DND-41 (cell line): ENCODE measurements at regions not wholly inside any gene's neighbourhood (a gene's known extent, or its start where the extent isn't known, plus 50 kb on each side); places are given as distances from the start of the nearest gene placed in this dataset.

ENCODE experiments used
- ATAC-seq: fragments of 200-7000 bp; cut with Tn5 transposase; 3 replicates; pipeline ENCODE4 v1.9.1; 2021; ENCODE audit warnings: low read depth; ENCODE audit not compliant: insufficient read depth
- DNase-seq: peaks from one replicate; pipeline ENCODE4 v3.0.0-alpha.2; 2020
- H2AFZ ChIP-seq: 2 replicates; pipeline ENCODE4 v1.6.0; 2012; ENCODE audit warnings: low read depth, low read length
- H3K27ac ChIP-seq: 2 replicates; pipeline ENCODE4 v1.5.1; 2012; ENCODE audit warnings: low read length, inconsistent platforms
- H3K27me3 ChIP-seq: fragments of 200-600 bp; sonication (generic); 2 replicates; pipeline ENCODE4 v1.6.0; 2012; ENCODE audit warnings: low read length, mild to moderate bottlenecking, inconsistent platforms; ENCODE audit not compliant: insufficient read depth, poor library complexity
- H3K36me3 ChIP-seq: 2 replicates; pipeline ENCODE4 v1.5.1; 2012; ENCODE audit warnings: low read length, inconsistent platforms; ENCODE audit not compliant: insufficient read depth
- H3K4me1 ChIP-seq: 2 replicates; pipeline ENCODE4 v1.5.1; 2012; ENCODE audit warnings: mild to moderate bottlenecking, low read length; ENCODE audit not compliant: insufficient read depth
- H3K4me2 ChIP-seq: 2 replicates; pipeline ENCODE4 v1.6.0; 2012; ENCODE audit warnings: mild to moderate bottlenecking, moderate library complexity, low read length, inconsistent platforms; ENCODE audit not compliant: insufficient read depth
- H3K4me3 ChIP-seq, 2 experiments: fragments of 200-600 bp in 1 of 2; shearing (Covaris generic) in 1 of 2; 2 replicates each; pipeline ENCODE4 v1.5.1; 2012 to 2016; ENCODE audit warnings: inconsistent platforms in 2 of 2, low read length in 2 of 2, mild to moderate bottlenecking in 2 of 2, low read depth in 1 of 2, moderate library complexity in 1 of 2
- H3K79me2 ChIP-seq: 2 replicates; pipeline ENCODE4 v1.6.0; 2012; ENCODE audit warnings: low read length, inconsistent platforms; ENCODE audit not compliant: insufficient read depth
- H3K9ac ChIP-seq: 2 replicates; pipeline ENCODE4 v1.6.0; 2012; ENCODE audit warnings: low read depth, mild to moderate bottlenecking, inconsistent platforms, low read length, moderate library complexity
- H3K9me3 ChIP-seq: 2 replicates; pipeline ENCODE4 v1.5.1; 2012; ENCODE audit warnings: low read length, moderate library complexity, mild to moderate bottlenecking, inconsistent platforms; ENCODE audit not compliant: insufficient read depth, severe bottlenecking
- H4K20me1 ChIP-seq: 2 replicates; pipeline ENCODE4 v1.6.0; 2012; ENCODE audit warnings: low read length; ENCODE audit not compliant: insufficient read depth
- CTCF ChIP-seq: IDR thresholded peaks from 2 replicates; pipeline ENCODE4 v1.5.1; 2012; ENCODE audit warnings: borderline replicate concordance, low read length, moderate library complexity, mild to moderate bottlenecking; ENCODE audit not compliant: poor library complexity, severe bottlenecking; ENCODE audit errors: extremely low read depth
- EZH2 ChIP-seq: IDR thresholded peaks from 3 replicates; pipeline ENCODE4 v1.6.1; 2012; ENCODE audit warnings: borderline replicate concordance, low read depth, mild to moderate bottlenecking, moderate library complexity, low read length, inconsistent platforms; ENCODE audit not compliant: severe bottlenecking

DNA sequence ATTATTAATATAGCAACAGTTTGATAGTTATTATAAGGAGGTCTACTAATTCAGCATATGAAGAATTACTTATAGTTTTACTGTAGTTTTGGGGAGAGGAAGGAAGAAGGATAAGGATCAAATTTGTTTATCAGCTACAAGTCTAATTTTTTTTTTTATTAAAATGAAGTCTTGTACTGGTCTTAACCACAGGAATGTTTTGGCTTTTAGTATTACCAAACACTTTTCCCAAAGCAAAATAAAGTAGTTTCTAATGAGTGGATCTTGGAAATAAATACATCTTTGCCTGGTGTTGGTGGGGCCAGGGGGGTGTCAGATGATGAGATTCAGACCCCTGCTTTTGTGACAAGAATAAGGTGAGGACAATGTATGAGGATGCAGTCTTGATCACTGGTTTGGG, 57.2 kb upstream of the ZDHHC17 start:
- H3K9ac ChIP-seq = no peak overlapping the region
- H3K27ac ChIP-seq = no peak overlapping the region
- no peak overlapping the region for H3K4me2 ChIP-seq
- peaks cover 3% of the 10 kb centered on the region for H3K4me1 ChIP-seq
- no peaks in the 10 kb centered on the region for H3K79me2 ChIP-seq
- no peak overlapping the region for H2AFZ ChIP-seq
- H3K27me3 ChIP-seq = peaks cover 3% of the 10 kb centered on the region
- no peak for ATAC-seq
- no peak for DNase-seq
- no peaks in the 10 kb centered on the region for H3K9me3 ChIP-seq
- no peaks in the 10 kb centered on the region for H4K20me1 ChIP-seq
- H3K4me3 ChIP-seq = no peak overlapping the region
- TF ChIP-seq EZH2 (no peak), CTCF (no peak)
- H3K36me3 ChIP-seq = no peaks in the 10 kb centered on the region

- H3K4me2 ChIP-seq = no peak overlapping the region
- no peaks in the 10 kb centered on the region for H3K79me2 ChIP-seq
- no peak overlapping the region for H3K27ac ChIP-seq
- no peaks in the 10 kb centered on the region for H4K20me1 ChIP-seq
- H3K27me3 ChIP-seq = no peaks in the 10 kb centered on the region
- ATAC-seq (no peak), DNase-seq (no peak)
- no peak overlapping the region for H2AFZ ChIP-seq
- H3K36me3 ChIP-seq = no peaks in the 10 kb centered on the region
- H3K9ac ChIP-seq = no peak overlapping the region
- H3K4me3 ChIP-seq = no peak overlapping the region
- no peak for TF ChIP-seq CTCF
- no peak for TF ChIP-seq EZH2
- H3K4me1 ChIP-seq = peaks cover 3% of the 10 kb centered on the region
- no peaks in the 10 kb centered on the region for H3K9me3 ChIP-seq
Measured at GRCh38 chr12:76707772-76708171, 56.1 kb upstream of the ZDHHC17 start.

DNA sequence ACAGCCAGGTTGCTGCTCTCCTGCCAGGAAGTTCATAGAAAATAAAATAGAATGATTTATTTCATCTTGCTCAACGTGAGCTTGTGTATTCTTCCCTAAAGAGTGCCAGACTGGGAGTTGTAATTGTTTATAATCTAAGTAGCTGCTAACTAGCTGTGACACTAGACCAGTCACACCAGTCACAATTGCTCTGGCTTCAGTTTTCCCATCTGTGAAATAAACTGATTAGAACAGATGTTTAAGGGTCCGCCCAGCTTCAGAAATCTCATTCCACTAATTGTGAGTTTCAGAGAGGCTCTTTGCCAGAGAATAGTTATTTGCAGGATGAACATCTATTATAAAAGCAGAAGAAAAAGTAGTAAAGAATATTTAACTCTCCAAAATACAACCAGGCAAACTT, 55.6 kb upstream of the ZDHHC17 start:
- Histone ChIP-seq H3K27ac (no peak overlapping the region), H3K9ac (no peak overlapping the region), H4K20me1 (no peaks in the 10 kb centered on the region), H3K27me3 (no peaks in the 10 kb centered on the region), H3K79me2 (no peaks in the 10 kb centered on the region), H3K4me3 (no peak overlapping the region), H3K4me1 (peaks cover 3% of the 10 kb centered on the region), H2AFZ (no peak overlapping the region), H3K4me2 (no peak overlapping the region), H3K36me3 (no peaks in the 10 kb centered on the region), H3K9me3 (no peaks in the 10 kb centered on the region)
- DNase-seq (no peak), ATAC-seq (no peak)
- no peak for TF ChIP-seq EZH2
- no peak for TF ChIP-seq CTCF

DNA sequence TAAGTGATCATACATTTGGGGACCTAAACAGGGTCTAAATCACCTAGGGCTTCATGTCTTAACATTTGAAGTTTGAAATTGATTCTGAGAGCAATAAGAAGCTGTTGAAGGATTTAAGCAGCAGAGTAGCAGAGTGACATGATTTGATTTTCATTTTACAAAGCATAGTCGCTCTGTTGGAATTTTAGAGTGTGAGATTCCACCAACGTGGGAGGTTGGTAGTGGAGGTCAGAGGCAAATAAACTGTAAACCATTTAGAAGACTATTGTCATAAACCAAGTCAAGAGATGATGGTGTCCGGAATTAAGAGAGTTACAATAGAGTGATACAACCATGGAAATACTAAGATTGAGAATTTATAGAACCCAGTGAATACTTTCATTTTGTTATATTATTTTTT, 52.7 kb upstream of the ZDHHC17 start:
- H3K9me3 ChIP-seq = no peaks in the 10 kb centered on the region
- H2AFZ ChIP-seq = no peak overlapping the region
- no peak for TF ChIP-seq CTCF
- TF ChIP-seq EZH2 = no peak
- no peaks in the 10 kb centered on the region for H3K36me3 ChIP-seq
- no peak overlapping the region for H3K9ac ChIP-seq
- H3K4me3 ChIP-seq = no peak overlapping the region
- H3K4me2 ChIP-seq = no peak overlapping the region
- peaks cover 3% of the 10 kb centered on the region for H3K27me3 ChIP-seq
- DNase-seq (no peak), ATAC-seq (no peak)
- no peaks in the 10 kb centered on the region for H4K20me1 ChIP-seq
- H3K4me1 ChIP-seq = no peaks in the 10 kb centered on the region
- H3K79me2 ChIP-seq = no peaks in the 10 kb centered on the region
- no peak overlapping the region for H3K27ac ChIP-seq
